Osteoblast (primary cell): ENCODE measurements at regions not wholly inside any gene's neighbourhood (a gene's known extent, or its start where the extent isn't known, plus 50 kb on each side); places are given as distances from the start of the nearest gene placed in this dataset.

ENCODE experiments used
- DNase-seq: peaks from one replicate; pipeline ENCODE4 v3.0.0; 2011; ENCODE audit warnings: low spot score, mixed read lengths; ENCODE audit not compliant: insufficient read length; ENCODE audit errors: missing footprints
- H2AFZ ChIP-seq: 2 replicates; pipeline ENCODE4 v1.6.0; 2011; ENCODE audit warnings: mild to moderate bottlenecking, low read length
- H3K27ac ChIP-seq: 2 replicates; pipeline ENCODE4 v1.5.1; 2011; ENCODE audit warnings: mild to moderate bottlenecking, low read depth, low read length, moderate library complexity
- H3K27me3 ChIP-seq: 2 replicates; pipeline ENCODE4 v1.6.0; 2012; ENCODE audit warnings: mild to moderate bottlenecking, control low read depth, inconsistent platforms, low read length, moderate library complexity; ENCODE audit not compliant: insufficient read depth
- H3K36me3 ChIP-seq: 2 replicates; pipeline ENCODE4 v1.5.1; 2011; ENCODE audit warnings: mild to moderate bottlenecking, low read length, control low read depth, moderate library complexity; ENCODE audit not compliant: insufficient read depth
- H3K4me1 ChIP-seq: 2 replicates; pipeline ENCODE4 v1.5.1; 2011; ENCODE audit warnings: mild to moderate bottlenecking, low read length, control low read depth, moderate library complexity; ENCODE audit not compliant: insufficient read depth
- H3K4me2 ChIP-seq: 2 replicates; pipeline ENCODE4 v1.6.0; 2011; ENCODE audit warnings: mild to moderate bottlenecking, low read length; ENCODE audit not compliant: insufficient read depth
- H3K4me3 ChIP-seq: fragments of 200-600 bp; sonication (generic); 3 replicates; pipeline ENCODE4 v1.5.1; 2012; ENCODE audit warnings: mild to moderate bottlenecking, low read length, inconsistent platforms; ENCODE audit not compliant: insufficient read depth
- H3K79me2 ChIP-seq: 2 replicates; pipeline ENCODE4 v1.6.0; 2012; ENCODE audit warnings: mild to moderate bottlenecking, low read length, control low read depth, inconsistent platforms; ENCODE audit not compliant: insufficient read depth
- H3K9me3 ChIP-seq: 2 replicates; pipeline ENCODE4 v1.5.1; 2011; ENCODE audit warnings: low read depth, low read length, control low read depth
- H4K20me1 ChIP-seq: 2 replicates; pipeline ENCODE4 v1.6.0; 2012; ENCODE audit warnings: mild to moderate bottlenecking, low read length, control low read depth; ENCODE audit not compliant: insufficient read depth
- CTCF ChIP-seq: IDR thresholded peaks from 2 replicates; pipeline ENCODE4 v1.5.1; 2011; ENCODE audit warnings: mild to moderate bottlenecking, low read depth, low read length, moderate library complexity; ENCODE audit errors: extremely low read depth

GRCh38 chr2:56871644-56872043, 687.9 kb downstream of the CCDC85A start:
- TF ChIP-seq CTCF = no peak
- Histone ChIP-seq H3K4me2 (no peak overlapping the region), H3K4me1 (no peaks in the 10 kb centered on the region), H3K9me3 (peaks cover 6% of the 10 kb centered on the region), H4K20me1 (no peaks in the 10 kb centered on the region), H3K36me3 (no peaks in the 10 kb centered on the region), H2AFZ (no peak overlapping the region), H3K4me3 (no peak overlapping the region), H3K79me2 (no peaks in the 10 kb centered on the region), H3K27me3 (no peaks in the 10 kb centered on the region), H3K27ac (no peak overlapping the region)
- no peak for DNase-seq

- no peak for TF ChIP-seq CTCF
- Histone ChIP-seq H2AFZ (no peak overlapping the region), H3K4me1 (no peaks in the 10 kb centered on the region), H3K27me3 (no peaks in the 10 kb centered on the region), H4K20me1 (no peaks in the 10 kb centered on the region), H3K9me3 (peaks cover 6% of the 10 kb centered on the region), H3K4me2 (no peak overlapping the region), H3K79me2 (no peaks in the 10 kb centered on the region), H3K36me3 (no peaks in the 10 kb centered on the region), H3K4me3 (no peak overlapping the region), H3K27ac (no peak overlapping the region)
- no peak for DNase-seq
Observed at GRCh38 chr2:56874717-56875116, 690.9 kb downstream of the CCDC85A start.

DNA sequence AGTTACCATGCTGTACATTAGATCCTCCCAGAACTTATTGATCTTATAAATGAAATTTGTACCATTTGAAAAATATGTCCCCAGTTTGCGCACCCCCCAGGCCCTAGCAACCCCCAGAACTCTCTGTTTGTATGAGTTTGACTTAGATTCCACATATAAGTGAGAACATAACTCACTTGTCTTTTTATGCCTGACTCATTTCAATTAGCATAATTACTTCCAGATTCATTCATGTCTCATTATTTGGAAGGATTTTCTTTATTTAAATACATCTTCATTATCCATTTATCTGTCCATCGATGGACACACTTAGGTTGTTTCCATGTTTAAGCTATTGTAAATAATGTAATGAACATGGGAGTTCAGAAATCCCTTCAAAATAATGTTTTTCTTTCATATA, 705.9 kb downstream of the CCDC85A start:
- Histone ChIP-seq H3K4me3 (no peak overlapping the region), H2AFZ (no peak overlapping the region), H3K4me2 (no peak overlapping the region), H3K79me2 (no peaks in the 10 kb centered on the region), H3K36me3 (no peaks in the 10 kb centered on the region), H3K9me3 (no peaks in the 10 kb centered on the region), H3K27me3 (no peaks in the 10 kb centered on the region), H4K20me1 (no peaks in the 10 kb centered on the region), H3K4me1 (no peaks in the 10 kb centered on the region), H3K27ac (no peak overlapping the region)
- DNase-seq = no peak
- TF ChIP-seq CTCF = no peak

DNA sequence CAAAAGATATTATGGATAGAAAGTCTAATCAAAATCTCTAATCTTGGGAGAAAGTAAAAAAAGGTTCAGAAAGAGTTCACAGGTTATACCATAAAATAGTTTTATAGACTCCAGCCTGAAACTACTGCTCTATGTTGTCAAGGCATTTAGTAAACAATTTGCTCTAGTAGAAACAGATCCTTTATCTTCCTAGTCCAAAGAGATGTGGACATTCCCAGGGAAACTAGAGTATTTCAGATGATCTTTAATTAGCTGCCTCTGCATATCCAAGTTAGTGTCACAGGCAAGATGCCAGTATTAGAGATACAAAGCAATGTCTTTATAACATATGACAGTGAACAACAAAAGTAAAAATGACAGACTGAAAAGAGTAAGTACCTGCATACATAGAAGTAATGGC, 708.6 kb downstream of the CCDC85A start:
- H3K36me3 ChIP-seq = no peaks in the 10 kb centered on the region
- H3K27me3 ChIP-seq = no peaks in the 10 kb centered on the region
- H4K20me1 ChIP-seq = no peaks in the 10 kb centered on the region
- no peak overlapping the region for H2AFZ ChIP-seq
- H3K79me2 ChIP-seq = no peaks in the 10 kb centered on the region
- no peaks in the 10 kb centered on the region for H3K9me3 ChIP-seq
- DNase-seq = no peak
- H3K4me3 ChIP-seq = no peak overlapping the region
- TF ChIP-seq CTCF = no peak
- no peak overlapping the region for H3K27ac ChIP-seq
- H3K4me1 ChIP-seq = no peaks in the 10 kb centered on the region
- no peak overlapping the region for H3K4me2 ChIP-seq
